Esophagus squamous epithelium (tissue), 5 donors: ENCODE measurements at regions not wholly inside any gene's neighbourhood (a gene's known extent, or its start where the extent isn't known, plus 50 kb on each side); places are given as distances from the start of the nearest gene placed in this dataset.

Source experiments
- DNase-seq: peaks from one replicate; lab custom pipeline; 2025; lab: John Stamatoyannopoulos, UW
- H3K27ac ChIP-seq, 4 donors: fragments of 200-600 bp; sonication (generic); one replicate each; pipeline ENCODE4 v1.5.1; 2016 to 2019; ENCODE audit warnings: mild to moderate bottlenecking in 1 of 4
- H3K27me3 ChIP-seq, 4 donors: fragments of 200-600 bp; sonication (generic); 1 replicate in 3 of 4; 2 replicates in 1 of 4; pipeline versions ENCODE4 v1.5.1 to v1.6.0; 2017 to 2021; ENCODE audit warnings: antibody characterized with exemption in 1 of 4
- H3K36me3 ChIP-seq, 3 donors: fragments of 200-600 bp; sonication (generic); one replicate each; pipeline ENCODE4 v1.5.1; 2016 to 2019
- H3K4me1 ChIP-seq, 3 donors: fragments of 200-600 bp; sonication (generic); one replicate each; pipeline ENCODE4 v1.5.1; 2017 to 2019
- H3K4me3 ChIP-seq, 4 donors: fragments of 200-600 bp; sonication (generic); 1 replicate in 3 of 4; 2 replicates in 1 of 4; pipeline ENCODE4 v1.5.1; 2016 to 2019; ENCODE audit warnings: mild to moderate bottlenecking in 2 of 4, moderate library complexity in 1 of 4
- H3K9me3 ChIP-seq, 3 donors: fragments of 200-600 bp; sonication (generic); one replicate each; pipeline ENCODE4 v1.5.1; 2016 to 2019
- POLR2A ChIP-seq, 4 donors: fragments of 450-650 bp; IDR thresholded peaks; one replicate each; pipeline ENCODE4 v1.6.1; 2017; ENCODE audit warnings: antibody characterized with exemption in 4 of 4, mild to moderate bottlenecking in 4 of 4, moderate library complexity in 3 of 4
- WGBS, 2 donors: methylation state at CpG; one replicate each; pipeline ENCODE4 v1.1.5; 2018; 5-methylcytosine and 5-hydroxymethylcytosine counted together
- intact Hi-C: fragments of 100-400 bp; cut with DNase I; formaldehyde crosslinking; loops from one replicate; pipeline ENCODE4 v1.15.0; 2022
- TF ChIP-seq, protein P1 (sequence below), 6 experiments: fragments of 450-650 bp in 4 of 6; fragments of 200-600 bp in 2 of 6; sonication (generic) in 2 of 6; IDR thresholded peaks; one replicate each; pipeline ENCODE4 v1.5.1; 2016 to 2019; ENCODE audit warnings: antibody characterized with exemption in 6 of 6, mild to moderate bottlenecking in 4 of 6, moderate library complexity in 4 of 6
- donor health status: DM: yes; HTN: yes; CAD: no.

GRCh38 chr16:79800016-79800608, 199.6 kb upstream of the MAF start:
- Histone ChIP-seq H3K4me3 (no peak overlapping the region), H3K4me1 (peaks cover 0 to 16% (median 0%) of the 10 kb centered on the region in 3 donors), H3K27me3 (no peaks in the 10 kb centered on the region), H3K36me3 (no peaks in the 10 kb centered on the region), H3K27ac (no peak overlapping the region), H3K9me3 (no peaks in the 10 kb centered on the region)
- intact Hi-C loops, result no loop called here
- WGBS, 2 donors, result 36 to 55% methylated on average over 3 of the region's 3 CpGs
- TF ChIP-seq POLR2A (IDR thresholded peaks at IDR 0.05), result no peak
- TF ChIP-seq, protein P1, sequence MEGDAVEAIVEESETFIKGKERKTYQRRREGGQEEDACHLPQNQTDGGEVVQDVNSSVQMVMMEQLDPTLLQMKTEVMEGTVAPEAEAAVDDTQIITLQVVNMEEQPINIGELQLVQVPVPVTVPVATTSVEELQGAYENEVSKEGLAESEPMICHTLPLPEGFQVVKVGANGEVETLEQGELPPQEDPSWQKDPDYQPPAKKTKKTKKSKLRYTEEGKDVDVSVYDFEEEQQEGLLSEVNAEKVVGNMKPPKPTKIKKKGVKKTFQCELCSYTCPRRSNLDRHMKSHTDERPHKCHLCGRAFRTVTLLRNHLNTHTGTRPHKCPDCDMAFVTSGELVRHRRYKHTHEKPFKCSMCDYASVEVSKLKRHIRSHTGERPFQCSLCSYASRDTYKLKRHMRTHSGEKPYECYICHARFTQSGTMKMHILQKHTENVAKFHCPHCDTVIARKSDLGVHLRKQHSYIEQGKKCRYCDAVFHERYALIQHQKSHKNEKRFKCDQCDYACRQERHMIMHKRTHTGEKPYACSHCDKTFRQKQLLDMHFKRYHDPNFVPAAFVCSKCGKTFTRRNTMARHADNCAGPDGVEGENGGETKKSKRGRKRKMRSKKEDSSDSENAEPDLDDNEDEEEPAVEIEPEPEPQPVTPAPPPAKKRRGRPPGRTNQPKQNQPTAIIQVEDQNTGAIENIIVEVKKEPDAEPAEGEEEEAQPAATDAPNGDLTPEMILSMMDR (IDR thresholded peaks at IDR 0.05), result no peak
- DNase-seq, result no peak

DNA sequence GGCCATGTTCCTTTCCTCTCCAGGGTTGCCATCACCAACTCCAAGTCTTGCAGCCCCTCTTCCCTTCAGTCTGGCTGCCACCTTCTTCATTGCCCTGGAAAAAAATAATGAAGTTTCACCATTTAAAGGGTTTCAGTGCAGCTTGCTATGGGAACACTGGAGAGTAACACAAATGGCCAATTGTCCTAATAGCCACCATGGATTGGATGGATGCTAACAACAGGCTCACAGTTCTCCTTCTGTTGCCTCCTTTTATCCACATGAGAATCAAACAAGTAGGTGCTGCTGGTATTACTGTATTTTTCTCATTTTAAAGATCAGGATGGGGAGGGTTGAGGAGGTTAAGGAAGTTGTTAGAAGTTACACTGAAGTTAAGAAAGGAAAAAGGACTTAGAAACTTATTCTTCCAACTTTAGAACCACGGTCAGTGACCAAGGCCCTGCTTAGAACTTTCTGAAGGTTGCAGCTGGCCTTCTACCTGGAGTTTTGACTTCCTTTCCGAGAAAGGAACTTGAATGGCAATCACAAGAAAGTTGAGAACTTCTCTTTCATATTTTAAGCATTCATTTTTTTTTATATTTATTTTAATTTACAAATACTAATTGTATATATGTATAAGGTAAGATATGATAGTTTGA, 198.0 kb upstream of the MAF start:
- no peaks in the 10 kb centered on the region for H3K27me3 ChIP-seq
- no peak overlapping the region for H3K4me3 ChIP-seq
- H3K36me3 ChIP-seq, result no peaks in the 10 kb centered on the region
- no peaks in the 10 kb centered on the region for H3K9me3 ChIP-seq
- 83 to 85% methylated on average over 2 of the region's 2 CpGs for WGBS, 2 donors
- no peak overlapping the region for H3K27ac ChIP-seq
- TF ChIP-seq, protein P1 (IDR thresholded peaks at IDR 0.05), result no peak
- TF ChIP-seq POLR2A (IDR thresholded peaks at IDR 0.05), result no peak
- H3K4me1 ChIP-seq, result peaks cover 6 to 32% (median 7%) of the 10 kb centered on the region in 3 donors
- no peak for DNase-seq
- intact Hi-C loops, result no loop called here

- Histone ChIP-seq H3K9me3 (no peaks in the 10 kb centered on the region), H3K27ac (no peak overlapping the region), H3K27me3 (no peaks in the 10 kb centered on the region), H3K4me1 (peaks cover 6 to 39% (median 7%) of the 10 kb centered on the region in 3 donors), H3K36me3 (no peaks in the 10 kb centered on the region), H3K4me3 (no peak overlapping the region)
- TF ChIP-seq, protein P1 (IDR thresholded peaks at IDR 0.05), result no peak
- no peak for TF ChIP-seq POLR2A (IDR thresholded peaks at IDR 0.05)
- intact Hi-C loops, result no loop called here
- WGBS, 2 donors, result 93 to 98% methylated on average over 8 of the region's 8 CpGs
- no peak for DNase-seq
Observed at GRCh38 chr16:79797486-79797885, 196.9 kb upstream of the MAF start.

GRCh38 chr16:79795556-79795955, 195.0 kb upstream of the MAF start:
- TF ChIP-seq, protein P1 (IDR thresholded peaks at IDR 0.05), result no peak
- no peak for TF ChIP-seq POLR2A (IDR thresholded peaks at IDR 0.05)
- H3K27me3 ChIP-seq, result no peaks in the 10 kb centered on the region
- no peak overlapping the region for H3K4me3 ChIP-seq
- intact Hi-C loops, result no loop called here
- no peaks in the 10 kb centered on the region for H3K9me3 ChIP-seq
- H3K27ac ChIP-seq, result peak overlapping the region in 2 of 4 donors; percentile 7 to 25
- 60 to 61% methylated on average over 4 of the region's 4 CpGs for WGBS, 2 donors
- H3K36me3 ChIP-seq, result no peaks in the 10 kb centered on the region
- peaks cover 6 to 42% (median 7%) of the 10 kb centered on the region in 3 donors for H3K4me1 ChIP-seq
- no peak for DNase-seq

DNA sequence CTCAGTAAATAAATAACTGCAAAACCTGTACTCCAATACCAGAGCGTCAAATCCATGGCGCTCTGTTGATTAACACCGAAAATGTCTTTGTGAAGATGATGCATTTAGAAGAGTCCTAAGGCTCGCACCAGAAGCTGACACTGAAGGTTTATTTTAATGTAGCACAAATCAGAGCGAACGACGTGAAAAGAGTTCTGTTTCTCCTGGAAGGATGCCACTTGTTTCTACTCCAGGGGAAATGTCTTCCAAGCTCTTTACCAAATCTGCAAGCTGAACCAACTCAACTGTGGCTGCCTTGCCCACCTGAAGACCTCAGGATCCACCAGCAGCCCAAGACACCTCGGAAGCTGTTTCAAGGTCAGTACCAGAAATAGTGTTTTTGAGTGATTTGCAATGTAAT, 194.4 kb upstream of the MAF start:
- Histone ChIP-seq H3K27me3 (no peaks in the 10 kb centered on the region), H3K36me3 (no peaks in the 10 kb centered on the region), H3K9me3 (no peaks in the 10 kb centered on the region), H3K4me1 (peaks cover 6 to 46% (median 7%) of the 10 kb centered on the region in 3 donors), H3K4me3 (no peak overlapping the region), H3K27ac (peak overlapping the region in 2 of 4 donors; percentile 7 to 25)
- TF ChIP-seq, protein P1 (IDR thresholded peaks at IDR 0.05), result no peak
- no peak for TF ChIP-seq POLR2A (IDR thresholded peaks at IDR 0.05)
- WGBS, 2 donors, result 53 to 69% methylated on average over 8 of the region's 8 CpGs
- no peak for DNase-seq
- intact Hi-C loops, result no loop called here
